Posterior vena cava (tissue), 2 donors: ENCODE measurements at regions not wholly inside any gene's neighbourhood (a gene's known extent, or its start where the extent isn't known, plus 50 kb on each side); places are given as distances from the start of the nearest gene placed in this dataset.
A peak's percentile ranks its signal among the peaks of the same experiment; 100 is the strongest.

Experiments used
- DNase-seq: peaks from one replicate; pipeline ENCODE4 v3.0.0-alpha.2; 2020; ENCODE audit warnings: low spot score
- intact Hi-C, 2 donors: fragments of 100-400 bp; cut with DNase I; formaldehyde crosslinking; loops; one replicate each; pipeline versions ENCODE4 v1.14.1 to v1.14.2; 2022 to 2023
- donor health status: DM: yes; HTN: yes; CAD: no.
- donor health status: DM: yes; HTN: yes; CAD: no.

DNA sequence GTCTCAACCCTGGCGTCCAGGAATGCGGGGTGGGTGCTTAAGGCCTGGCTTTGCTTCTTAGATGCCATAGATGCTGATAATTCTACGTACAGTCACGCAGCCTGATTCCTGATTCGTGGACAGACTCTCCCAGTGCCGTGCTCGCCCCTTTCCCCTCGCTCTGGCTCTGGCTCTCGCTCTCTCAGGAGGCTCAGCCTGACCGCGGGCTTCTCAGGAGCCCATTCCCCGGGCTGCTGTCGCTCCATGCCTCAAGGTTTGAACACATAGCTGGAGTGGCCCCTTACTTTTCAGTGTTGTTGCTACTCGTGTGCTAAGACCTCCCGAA is 59.2 kb upstream of the ZC4H2 start:
- intact Hi-C loops, result no loop called here

DNA sequence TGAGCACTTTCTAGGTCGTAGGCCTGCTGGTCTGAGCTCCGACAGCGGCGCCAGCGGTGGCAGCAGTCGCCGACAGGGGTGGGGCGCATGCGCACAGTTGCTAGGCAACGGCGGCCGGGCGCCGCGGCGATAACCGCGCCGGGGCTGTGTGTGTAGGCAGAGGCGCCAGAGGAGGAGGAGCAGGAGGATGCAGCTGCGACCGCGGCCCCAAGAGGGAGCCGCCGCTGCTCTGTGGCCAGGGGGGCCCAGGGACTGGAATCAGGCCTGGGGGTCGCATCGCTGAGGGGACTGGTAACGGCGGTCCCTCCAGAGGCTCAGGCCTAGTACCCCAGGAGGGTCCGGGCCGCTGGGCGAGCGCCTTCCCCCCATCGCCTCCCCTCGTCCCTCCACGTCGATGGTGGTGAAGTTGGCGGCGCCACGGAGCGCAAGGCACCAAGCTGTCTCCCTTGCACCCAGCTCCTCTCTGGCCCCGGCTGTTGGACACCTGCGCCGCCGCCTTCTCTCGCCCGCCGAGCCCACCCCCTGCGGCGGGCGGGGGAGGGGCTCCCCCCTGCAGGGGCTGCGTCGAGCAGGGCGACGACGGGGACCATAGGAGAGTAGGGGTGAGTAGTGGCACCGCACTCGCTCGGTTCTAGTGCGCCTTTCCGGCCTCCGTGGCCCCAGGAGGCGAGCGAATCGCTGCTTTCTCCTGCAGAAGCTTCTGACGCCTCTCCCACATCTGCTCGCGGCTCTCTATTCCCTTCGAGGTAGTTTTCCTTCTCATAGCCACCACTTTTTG is 58.6 kb upstream of the ZC4H2 start, which contains the start of gene ZC3H12B:
Gene ZC3H12B, plus strand, starts transcription at position 159 of the 778 bp plus-strand sequence.
- peak; percentile 89 for DNase-seq
- intact Hi-C loops, result no loop called here

More for the DNA sequence above, 59.2 kb upstream of the ZC4H2 start:
- peak; percentile 72 for DNase-seq

DNA sequence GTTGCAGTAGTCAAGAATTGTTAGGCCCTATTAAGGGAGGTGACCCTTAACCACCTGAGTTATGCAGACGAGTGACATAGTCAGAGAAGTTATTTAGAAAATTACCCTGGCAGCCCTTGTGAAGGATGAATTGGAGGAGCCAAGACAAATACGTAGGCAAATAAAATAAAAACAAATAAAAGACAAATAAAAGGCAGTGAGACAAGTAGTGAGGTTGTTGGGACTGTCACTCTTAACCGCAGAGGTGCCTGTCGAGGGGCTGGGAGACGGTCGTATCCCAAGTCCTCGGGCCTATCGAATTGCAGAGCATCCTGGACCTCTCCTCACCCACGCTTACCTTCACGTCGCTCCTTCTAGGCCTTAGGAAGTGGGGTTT is 58.0 kb upstream of the ZC4H2 start:
- intact Hi-C loops, result no loop called here
- DNase-seq, result no peak
